ENCODE measurements at regions not wholly inside any gene's neighbourhood (a gene's known extent, or its start where the extent isn't known, plus 50 kb on each side); places are given as distances from the start of the nearest gene placed in this dataset.
"Not testable (repeated sequence)": the region's sequence is repeated elsewhere in the genome, so short reads cannot be mapped to it uniquely, and the experiment has no call there.

DNA sequence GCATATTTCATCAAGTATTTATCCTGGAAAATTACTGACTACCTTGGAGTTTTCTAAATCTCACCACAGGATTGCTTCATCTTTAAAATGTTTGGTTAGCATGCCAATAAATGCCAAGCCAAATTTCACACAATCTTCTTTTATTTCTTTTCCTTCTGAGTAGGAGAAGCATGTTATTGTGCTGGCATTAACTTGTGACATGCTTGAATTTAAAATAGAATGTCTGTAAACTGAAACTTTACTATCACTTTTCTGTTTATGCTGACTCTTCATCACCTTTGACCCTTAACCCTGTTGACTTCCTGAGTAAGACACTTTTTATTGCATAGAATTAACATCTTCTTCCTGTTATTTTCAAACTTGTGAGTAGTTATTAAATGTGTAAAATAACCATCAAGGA lies 56.2 kb upstream of the LRRTM4 start:
- Mint-ChIP-seq H3K27ac (no peak overlapping the region), H3K36me3 (no peaks in the 10 kb centered on the region), H3K4me1 (no peaks in the 10 kb centered on the region), H3K4me3 (no peak overlapping the region), H3K27me3 (no peaks in the 10 kb centered on the region), H3K9me3 (ENCODE audit: low read depth) (peaks cover 7% of the 10 kb centered on the region)
- ATAC-seq (no peak), DNase-seq (no peak)
- CTCF ChIA-PET, result no interaction called here

DNA sequence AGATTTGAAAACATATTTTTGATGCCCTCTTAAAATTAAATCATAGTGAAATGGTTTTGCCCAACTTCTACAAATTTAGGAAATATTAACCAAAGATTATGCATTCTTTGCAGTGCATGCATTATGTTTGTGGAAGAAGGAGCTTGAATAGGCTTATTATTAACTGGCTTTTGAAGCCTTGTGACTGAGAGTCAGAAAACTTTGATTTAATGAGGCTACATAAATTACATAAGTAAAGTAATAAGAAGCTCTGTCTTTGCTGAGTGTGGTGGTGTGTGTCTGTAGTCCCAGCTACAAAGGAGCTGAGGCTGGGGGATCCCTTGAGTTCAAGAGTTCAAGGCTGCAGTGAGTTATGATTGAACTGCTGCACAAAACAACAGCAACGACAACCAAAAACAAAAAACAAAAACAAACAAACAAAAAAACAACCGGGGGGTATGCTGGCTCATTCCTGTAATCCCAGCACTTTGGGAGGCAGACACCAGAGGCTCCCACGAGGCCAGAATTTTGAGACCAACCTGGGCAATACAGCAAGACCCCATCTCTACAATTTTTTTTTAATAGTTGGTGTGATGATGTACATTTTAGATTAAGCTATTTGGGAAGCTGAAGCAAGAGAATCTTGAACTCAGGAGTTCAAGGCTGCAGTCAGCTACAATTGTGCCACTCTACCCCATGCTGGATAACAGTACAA lies 57.0 kb upstream of the LRRTM4 start:
- peaks cover 12% of the 10 kb centered on the region for H3K9me3 Mint-ChIP-seq (ENCODE audit: low read depth)
- no peak for ATAC-seq
- no peak overlapping the region for H3K27ac Mint-ChIP-seq
- no peaks in the 10 kb centered on the region for H3K27me3 Mint-ChIP-seq
- DNase-seq, result no peak
- no peaks in the 10 kb centered on the region for H3K4me1 Mint-ChIP-seq
- CTCF ChIA-PET, result no interaction called here
- H3K4me3 Mint-ChIP-seq, result no peak overlapping the region
- no peaks in the 10 kb centered on the region for H3K36me3 Mint-ChIP-seq

DNA sequence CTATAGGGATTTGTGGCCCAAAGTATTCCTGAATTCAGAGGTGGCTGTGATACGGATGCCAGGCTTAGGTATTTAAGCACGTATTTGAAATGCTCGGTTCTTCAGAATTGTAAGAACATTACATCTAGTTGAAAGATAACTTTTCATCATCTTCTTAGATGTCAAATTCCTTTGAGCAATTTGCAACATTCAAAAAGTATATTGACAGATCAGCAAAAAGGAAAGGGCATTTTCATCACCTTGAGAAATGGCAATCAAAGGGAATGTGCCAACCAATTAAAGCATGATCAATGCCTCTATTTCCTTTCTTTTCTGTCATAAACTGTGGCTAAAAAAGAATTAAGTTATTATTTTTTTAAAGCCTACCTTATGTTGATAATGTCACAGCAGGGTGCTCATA lies 66.3 kb upstream of the LRRTM4 start:
- H3K27me3 Mint-ChIP-seq, result no peaks in the 10 kb centered on the region

DNA sequence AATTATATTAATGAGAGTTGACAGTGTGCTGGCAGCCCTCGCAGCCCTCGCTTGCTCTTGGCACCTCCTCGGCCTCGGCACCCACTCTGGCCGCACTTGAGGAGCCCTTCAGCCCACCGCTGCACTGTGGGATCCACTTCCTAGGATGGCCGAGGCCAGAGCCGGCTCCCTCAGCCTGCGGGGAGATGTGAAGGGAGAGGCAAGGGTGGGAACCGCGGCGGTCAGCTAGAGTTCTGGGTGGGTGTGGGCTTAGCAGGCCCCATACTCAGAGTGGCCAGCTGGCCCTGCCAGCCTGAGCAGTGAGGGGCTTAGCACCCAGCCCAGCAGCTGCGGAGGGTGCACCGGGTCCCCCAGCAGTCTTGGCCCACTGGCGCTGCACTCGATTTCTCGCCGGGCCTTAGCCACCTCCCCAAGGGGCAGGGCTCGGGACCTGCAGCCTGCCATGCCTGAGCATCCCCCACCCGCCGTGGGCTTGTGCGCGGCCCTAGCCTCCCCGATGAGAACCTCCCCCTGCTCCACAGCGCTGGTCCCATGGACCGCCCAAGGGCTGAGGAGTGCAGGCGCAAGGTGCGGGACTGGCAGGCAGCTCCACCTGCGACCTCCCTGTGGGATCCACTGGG lies 68.2 kb upstream of the LRRTM4 start:
- no peaks in the 10 kb centered on the region for H3K36me3 Mint-ChIP-seq
- H3K4me3 Mint-ChIP-seq, result no peak overlapping the region
- H3K27me3 Mint-ChIP-seq, result no peaks in the 10 kb centered on the region
- H3K4me1 Mint-ChIP-seq, result no peaks in the 10 kb centered on the region
- ATAC-seq (no peak), DNase-seq (no peak)
- peaks cover 11% of the 10 kb centered on the region for H3K9me3 Mint-ChIP-seq (ENCODE audit: low read depth)
- no peak overlapping the region for H3K27ac Mint-ChIP-seq
- CTCF ChIA-PET, result no interaction called here

More for the DNA sequence above, 66.3 kb upstream of the LRRTM4 start:
- no peaks in the 10 kb centered on the region for H3K4me1 Mint-ChIP-seq
- peaks cover 16% of the 10 kb centered on the region for H3K9me3 Mint-ChIP-seq (ENCODE audit: low read depth)
- DNase-seq, result no peak
- ATAC-seq, result no peak
- no peak overlapping the region for H3K27ac Mint-ChIP-seq
- no peaks in the 10 kb centered on the region for H3K36me3 Mint-ChIP-seq
- no peak overlapping the region for H3K4me3 Mint-ChIP-seq
- CTCF ChIA-PET, result no interaction called here

DNA sequence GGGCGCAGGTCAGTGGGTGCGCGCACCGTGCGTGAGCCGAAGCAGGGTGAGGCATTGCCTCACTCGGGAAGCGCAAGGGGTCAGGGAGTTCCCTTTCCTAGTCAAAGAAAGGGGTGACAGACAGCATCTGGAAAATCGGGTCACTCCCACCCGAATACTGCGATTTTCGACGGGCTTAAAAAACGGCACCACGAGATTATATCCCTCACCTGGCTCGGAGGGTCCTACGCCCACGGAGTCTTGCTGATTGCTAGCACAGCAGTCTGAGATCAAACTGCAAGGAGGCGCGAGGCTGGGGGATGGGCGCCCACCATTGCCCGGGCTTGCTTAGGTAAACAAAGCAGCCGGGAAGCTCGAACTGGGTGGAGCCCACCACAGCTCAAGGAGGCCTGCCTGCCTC lies 70.8 kb upstream of the LRRTM4 start:
- CTCF ChIA-PET, H3K27me3 Mint-ChIP-seq, ATAC-seq, H3K4me3 Mint-ChIP-seq, H3K36me3 Mint-ChIP-seq, H3K4me1 Mint-ChIP-seq, H3K27ac Mint-ChIP-seq, DNase-seq: not testable (repeated sequence)
- peaks cover 11% of the 10 kb centered on the region for H3K9me3 Mint-ChIP-seq (ENCODE audit: low read depth)

DNA sequence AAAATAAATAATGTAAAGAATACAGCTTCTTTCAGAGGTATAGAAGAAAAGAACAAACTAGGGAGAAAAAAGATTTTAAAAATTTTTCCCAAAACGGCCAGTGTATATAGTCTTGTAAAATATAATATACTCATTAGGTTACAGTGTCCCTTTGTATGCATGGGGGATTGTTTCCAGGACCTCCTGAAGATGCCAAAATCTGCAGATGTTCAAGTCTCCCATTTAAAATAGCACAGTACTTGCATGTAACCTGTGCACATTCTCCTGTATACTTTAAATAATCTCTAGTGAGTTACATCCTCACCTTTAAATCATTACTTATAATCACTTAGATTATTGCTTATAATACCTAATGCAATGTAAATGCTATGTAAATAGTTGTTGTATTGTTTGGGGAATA lies 80.6 kb upstream of the LRRTM4 start:
- no peaks in the 10 kb centered on the region for H3K36me3 Mint-ChIP-seq
- peaks cover 7% of the 10 kb centered on the region for H3K9me3 Mint-ChIP-seq (ENCODE audit: low read depth)
- DNase-seq, result no peak
- no peaks in the 10 kb centered on the region for H3K4me1 Mint-ChIP-seq
- CTCF ChIA-PET, result no interaction called here
- H3K4me3 Mint-ChIP-seq, result no peak overlapping the region
- H3K27me3 Mint-ChIP-seq, result no peaks in the 10 kb centered on the region
- H3K27ac Mint-ChIP-seq, result no peak overlapping the region
- ATAC-seq, result no peak

DNA sequence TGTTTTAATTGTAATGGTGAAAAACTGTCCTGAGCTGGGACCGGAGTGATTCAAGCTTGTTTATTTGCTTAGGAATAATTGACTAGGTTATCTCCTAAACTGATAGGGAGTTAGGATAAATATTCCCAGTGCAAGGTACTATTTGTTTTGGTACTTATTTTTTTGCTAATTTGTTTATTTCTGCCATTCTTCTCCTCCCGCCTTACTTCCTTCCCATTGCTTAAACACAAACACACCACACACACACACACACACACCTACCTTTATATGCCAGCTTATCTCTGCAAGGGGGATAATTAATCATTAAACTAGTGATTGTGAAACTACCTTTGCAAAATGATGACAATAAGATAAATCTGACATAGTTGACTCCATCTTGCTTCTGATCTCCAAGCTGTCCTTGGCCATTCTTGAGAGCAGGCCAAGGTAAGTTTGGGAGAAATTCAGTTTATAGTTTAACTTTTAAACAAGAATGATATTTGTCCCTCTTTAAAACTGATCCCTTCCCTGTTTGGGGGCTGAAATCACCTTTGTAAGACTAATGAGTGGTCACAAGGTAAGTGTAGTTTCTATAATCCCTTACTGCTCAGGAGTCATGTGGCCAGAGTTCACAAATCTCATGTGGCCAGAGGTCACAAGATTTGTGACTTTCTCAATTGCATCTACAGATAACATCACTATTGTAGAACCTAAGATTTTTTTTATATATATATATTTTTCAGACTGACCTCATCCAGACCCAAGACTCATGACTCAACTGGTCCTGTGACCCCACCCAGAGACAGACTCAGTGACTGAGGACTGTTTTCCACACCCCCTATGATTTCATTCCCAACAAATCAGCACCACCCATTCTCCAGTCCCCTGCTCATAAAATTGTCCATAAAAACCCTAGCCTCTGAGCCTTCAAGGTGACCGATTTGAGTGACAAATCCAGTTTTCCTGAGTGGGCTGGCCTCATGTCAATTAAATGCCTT lies 83.1 kb upstream of the LRRTM4 start:
- CTCF ChIA-PET, result no interaction called here
- ATAC-seq (no peak), DNase-seq (no peak)
- Mint-ChIP-seq H3K27ac (no peak overlapping the region), H3K27me3 (no peaks in the 10 kb centered on the region), H3K36me3 (no peaks in the 10 kb centered on the region), H3K4me3 (no peak overlapping the region), H3K9me3 (ENCODE audit: low read depth) (peaks cover 7% of the 10 kb centered on the region), H3K4me1 (no peaks in the 10 kb centered on the region)

DNA sequence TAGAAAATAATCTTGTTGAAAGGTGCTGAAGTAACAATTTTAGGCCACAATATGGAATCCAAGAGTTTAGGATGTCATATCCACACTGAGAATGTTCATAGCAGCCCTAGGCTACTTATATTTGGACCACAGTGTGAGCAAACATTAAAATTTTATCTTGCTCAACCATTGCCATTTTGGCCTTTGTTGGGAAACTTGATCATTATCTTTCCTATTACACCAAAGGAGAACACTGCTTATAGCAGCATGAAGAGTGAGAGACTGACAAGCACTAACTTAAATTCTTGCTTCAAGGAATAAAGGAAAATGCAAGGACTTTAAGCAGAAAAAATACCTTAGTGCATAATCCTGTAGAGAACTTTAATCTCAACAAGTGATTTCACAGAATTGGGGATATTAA lies 86.3 kb upstream of the LRRTM4 start:
- peaks cover 14% of the 10 kb centered on the region for H3K9me3 Mint-ChIP-seq (ENCODE audit: low read depth)

DNA sequence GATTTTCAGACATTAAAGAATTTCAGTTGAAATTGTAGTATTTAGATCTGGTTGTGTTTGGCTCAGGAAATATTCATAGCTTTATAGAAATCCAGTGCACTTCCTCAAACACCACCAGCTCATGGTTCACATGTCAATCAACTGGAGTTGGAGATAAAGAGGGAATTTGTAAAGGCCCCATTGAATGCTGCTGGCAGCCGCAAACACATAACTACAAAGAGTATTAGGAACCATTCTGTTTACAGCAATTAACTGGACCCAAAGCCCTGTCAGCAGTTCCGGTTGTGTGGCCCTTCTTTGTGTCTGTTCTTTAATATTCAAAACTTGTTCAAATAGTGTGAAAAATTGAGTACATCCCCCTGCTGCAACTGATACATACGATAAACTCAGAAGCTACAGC lies 107.4 kb upstream of the LRRTM4 start:
- Mint-ChIP-seq H3K36me3 (no peaks in the 10 kb centered on the region), H3K4me3 (no peak overlapping the region), H3K9me3 (ENCODE audit: low read depth) (no peaks in the 10 kb centered on the region), H3K4me1 (no peaks in the 10 kb centered on the region), H3K27ac (no peak overlapping the region), H3K27me3 (no peaks in the 10 kb centered on the region)
- ATAC-seq (no peak), DNase-seq (no peak)
- CTCF ChIA-PET, result no interaction called here

More for the DNA sequence above, 86.3 kb upstream of the LRRTM4 start:
- Mint-ChIP-seq H3K27me3 (no peaks in the 10 kb centered on the region), H3K27ac (no peak overlapping the region), H3K4me3 (no peak overlapping the region), H3K36me3 (no peaks in the 10 kb centered on the region), H3K4me1 (no peaks in the 10 kb centered on the region)
- CTCF ChIA-PET, result no interaction called here
- DNase-seq, result no peak
- ATAC-seq, result no peak

DNA sequence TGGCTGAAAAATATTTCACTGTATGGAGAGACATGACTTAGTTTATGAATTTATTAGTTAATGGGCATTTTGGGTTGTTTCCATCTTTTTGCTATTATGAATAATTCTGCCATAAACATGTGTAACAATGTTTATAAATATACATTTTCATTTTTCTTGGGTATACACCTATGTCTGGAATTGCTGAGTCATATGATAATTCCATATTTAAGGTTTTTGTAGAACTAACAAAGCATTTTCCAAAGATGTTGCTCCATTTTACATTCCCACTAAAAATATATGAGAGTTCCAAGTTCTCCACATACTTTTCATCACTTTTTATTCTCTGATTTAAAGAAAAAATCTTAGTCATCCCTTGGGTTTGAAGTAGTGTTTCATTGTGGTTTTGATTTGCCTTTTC lies 108.8 kb upstream of the LRRTM4 start:
- ATAC-seq (no peak), DNase-seq (no peak)
- Mint-ChIP-seq H3K27me3 (no peaks in the 10 kb centered on the region), H3K36me3 (no peaks in the 10 kb centered on the region), H3K4me3 (no peak overlapping the region), H3K4me1 (no peaks in the 10 kb centered on the region), H3K27ac (no peak overlapping the region), H3K9me3 (ENCODE audit: low read depth) (no peaks in the 10 kb centered on the region)
- CTCF ChIA-PET, result no interaction called here

DNA sequence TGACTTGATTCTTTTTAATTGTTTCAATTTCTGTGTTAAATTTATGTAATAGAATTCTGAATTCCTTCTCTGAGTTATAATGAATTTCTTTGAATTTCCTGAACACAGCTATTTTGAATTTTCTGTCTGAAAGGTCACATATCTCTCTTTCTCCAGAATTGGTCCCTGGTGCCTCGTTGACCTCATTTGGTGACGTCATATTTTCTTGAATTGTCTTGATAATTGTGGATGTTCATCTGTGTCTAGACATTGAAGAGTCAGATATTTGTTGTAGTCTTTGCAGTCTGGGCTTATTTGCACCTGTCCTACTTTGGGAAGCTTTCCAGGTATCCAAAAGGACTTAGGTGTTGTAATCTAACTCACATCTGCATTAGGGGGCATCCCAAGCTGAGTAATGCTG lies 111.4 kb upstream of the LRRTM4 start:
- H3K4me3 Mint-ChIP-seq, result no peak overlapping the region
- no peaks in the 10 kb centered on the region for H3K27me3 Mint-ChIP-seq
- no peak for DNase-seq
- ATAC-seq, result no peak
- no peaks in the 10 kb centered on the region for H3K4me1 Mint-ChIP-seq
- CTCF ChIA-PET, result no interaction called here
- peaks cover 3% of the 10 kb centered on the region for H3K9me3 Mint-ChIP-seq (ENCODE audit: low read depth)
- no peak overlapping the region for H3K27ac Mint-ChIP-seq
- no peaks in the 10 kb centered on the region for H3K36me3 Mint-ChIP-seq

DNA sequence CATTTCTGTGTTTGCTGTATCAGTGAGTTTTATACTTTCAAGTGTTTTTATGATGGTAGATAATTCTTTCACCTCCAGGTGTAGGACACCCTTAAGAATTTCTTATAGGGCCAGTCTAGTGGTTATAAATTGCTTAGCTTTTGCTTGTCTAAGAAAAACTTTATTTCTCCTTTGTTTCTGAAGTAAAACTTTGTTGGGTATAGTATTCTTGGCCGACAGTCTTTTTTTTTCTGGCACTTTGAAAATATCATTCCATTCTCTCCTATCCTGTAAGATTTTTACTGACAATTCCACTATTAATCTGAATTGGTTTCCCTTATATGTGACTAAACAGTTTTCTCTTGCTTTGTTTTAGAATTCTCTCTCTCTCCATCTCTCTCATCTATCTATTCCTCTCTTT lies 118.7 kb upstream of the LRRTM4 start:
- Mint-ChIP-seq H3K27me3 (no peaks in the 10 kb centered on the region), H3K9me3 (ENCODE audit: low read depth) (peaks cover 7% of the 10 kb centered on the region), H3K36me3 (no peaks in the 10 kb centered on the region), H3K4me3 (no peak overlapping the region), H3K4me1 (no peaks in the 10 kb centered on the region), H3K27ac (no peak overlapping the region)
- ATAC-seq (no peak), DNase-seq (no peak)
- CTCF ChIA-PET, result no interaction called here

DNA sequence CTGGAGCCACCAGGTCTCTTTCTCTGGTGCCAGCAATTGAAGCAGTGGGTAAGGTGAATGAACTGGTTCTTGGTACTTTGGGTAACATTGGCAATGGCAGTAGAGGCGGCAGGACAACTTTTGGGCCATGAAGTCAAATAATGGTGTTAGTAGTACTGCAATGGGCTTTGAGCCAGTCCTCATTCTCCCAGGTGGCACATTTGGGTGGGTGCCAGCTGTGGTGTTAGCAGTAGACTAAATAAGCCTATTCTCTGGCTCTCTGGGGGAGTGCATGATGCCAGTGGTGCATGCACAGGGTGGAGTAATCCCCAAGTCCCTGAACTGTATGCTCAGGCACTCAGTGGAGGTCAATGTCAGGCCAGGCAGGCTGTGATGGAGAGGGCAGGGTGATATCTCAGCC lies 120.2 kb upstream of the LRRTM4 start:
- peaks cover 4% of the 10 kb centered on the region for H3K9me3 Mint-ChIP-seq (ENCODE audit: low read depth)
- no peak for ATAC-seq
- H3K27me3 Mint-ChIP-seq, result no peaks in the 10 kb centered on the region
- DNase-seq, result no peak
- H3K27ac Mint-ChIP-seq, result no peak overlapping the region
- no peaks in the 10 kb centered on the region for H3K36me3 Mint-ChIP-seq
- CTCF ChIA-PET, result no interaction called here
- no peak overlapping the region for H3K4me3 Mint-ChIP-seq
- H3K4me1 Mint-ChIP-seq, result no peaks in the 10 kb centered on the region

DNA sequence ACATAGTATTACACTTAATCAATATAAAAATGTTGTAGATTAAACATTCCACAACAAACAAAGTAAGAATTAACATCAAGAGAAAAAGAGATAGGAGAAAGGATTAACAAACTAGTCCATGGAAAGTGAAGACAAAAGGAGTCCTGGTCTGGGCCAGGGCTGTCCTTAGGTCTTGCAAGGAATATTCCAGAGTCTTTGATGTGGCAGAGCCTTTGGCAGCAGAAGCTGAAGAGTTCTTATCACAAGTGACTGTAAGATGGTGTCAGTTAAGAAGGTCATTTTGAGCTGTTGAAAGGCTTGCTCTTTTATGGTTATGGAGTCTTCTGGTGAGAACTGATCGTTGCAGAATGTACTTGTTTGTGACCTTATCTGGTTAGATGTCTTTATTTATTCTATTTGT lies 127.7 kb upstream of the LRRTM4 start:
- DNase-seq, result no peak
- Mint-ChIP-seq H3K4me1 (no peaks in the 10 kb centered on the region), H3K4me3 (no peak overlapping the region), H3K27me3 (no peaks in the 10 kb centered on the region), H3K36me3 (no peaks in the 10 kb centered on the region), H3K27ac (no peak overlapping the region), H3K9me3 (ENCODE audit: low read depth) (peaks cover 3% of the 10 kb centered on the region)
- CTCF ChIA-PET, result no interaction called here
- no peak for ATAC-seq
